Heart left ventricle (tissue), 13 donors: ENCODE measurements at regions not wholly inside any gene's neighbourhood (a gene's known extent, or its start where the extent isn't known, plus 50 kb on each side); places are given as distances from the start of the nearest gene placed in this dataset.

ENCODE experiments used
- CTCF ChIP-seq, 12 donors: fragments of 200-600 bp; sonication (generic) in 4 of 12; IDR thresholded peaks; one replicate each; pipeline versions ENCODE4 v1.5.0 to v1.8.0; 2018 to 2022; ENCODE audit warnings: antibody characterized with exemption in 12 of 12, mild to moderate bottlenecking in 5 of 12
- POLR2A ChIP-seq, 2 donors: fragments of 450-650 bp; IDR thresholded peaks; one replicate each; pipeline ENCODE4 v1.6.1; 2017; ENCODE audit warnings: antibody characterized with exemption in 2 of 2, mild to moderate bottlenecking in 2 of 2, moderate library complexity in 2 of 2
- donor health status: ischemic (EF 13 %, LVEDD 7.1; RV severe dilation, severe dysfunction).
- donor health status: DM: no; HTN: yes; CAD: no.
- donor health status: DM: no; HTN: no; CAD: no.
- donor health status: ischemic (EF 25% LVEDD 6.9; RV normal size, moderate dysfunction).
- donor health status: ischemic (EF 25% LVEDD 5.7; RV mildly dilated, moderate dysfunction).
- donor health status: ischemic (EF 35%, LVEDD 5.7; RV mildly dilated, moderate dysfunction).
- donor health status: nonischemic (EF 11% LVEDD 7.7; RV severe dilation, severe dysfunction).
- donor health status: DM: yes; HTN: yes; CAD: no.
- donor health status: PGD.
- donor health status: ischemic (EF 29% LVEDD 5.4; RV normal size, mild dysfunction).
- donor health status: nonischemic (EF 23%, LVEDD 6.1; RV moderate dilation, normal function).

GRCh38 chr9:135297456-135298075 is 182.0 kb upstream of the PPP1R26 start:
- no peak for TF ChIP-seq CTCF (IDR thresholded peaks at IDR 0.05)
- TF ChIP-seq POLR2A (IDR thresholded peaks at IDR 0.05): no peak
